ENCODE measurements at regions not wholly inside any gene's neighbourhood (a gene's known extent, or its start where the extent isn't known, plus 50 kb on each side); places are given as distances from the start of the nearest gene placed in this dataset.

DNA sequence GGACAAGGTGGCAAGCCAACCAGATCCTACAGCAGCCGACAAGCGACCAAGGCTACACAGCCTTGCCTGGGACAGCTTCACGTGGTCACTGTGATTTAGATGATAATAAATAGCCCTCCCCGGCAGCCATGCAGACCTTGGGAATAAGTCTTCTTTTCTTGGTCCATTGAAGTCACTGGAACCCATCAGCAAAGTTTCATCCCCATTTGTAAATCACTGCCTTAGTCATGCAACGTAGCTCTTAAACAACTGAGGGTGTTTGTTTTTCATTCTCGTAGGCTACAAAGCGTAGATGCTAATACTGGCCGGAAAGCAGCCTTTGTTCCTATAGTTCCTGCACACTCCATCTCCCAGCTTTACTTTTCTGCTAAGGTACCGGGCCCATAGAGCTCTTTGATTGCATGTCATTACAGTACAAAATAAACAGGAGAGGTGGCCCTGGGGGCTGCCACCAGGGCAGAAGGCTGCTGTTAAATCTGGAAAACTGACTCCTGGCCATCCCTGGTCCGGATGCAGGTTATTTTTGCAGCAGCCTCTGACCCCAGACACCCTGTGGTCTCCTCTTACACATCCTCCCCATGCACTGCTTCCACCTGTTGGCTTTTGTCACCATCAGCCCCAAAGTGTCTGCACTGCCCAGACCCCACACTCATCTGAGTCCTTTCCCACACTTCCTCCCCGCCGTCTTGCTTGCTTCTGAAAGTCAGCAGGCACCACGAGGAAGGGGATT lies 105.5 kb downstream of the TOMM20 start:
- TF ChIP-seq RAD21 (IDR thresholded peaks at IDR 0.05; ENCODE audit: low read depth) (no peak), EP300 (IDR thresholded peaks at IDR 0.05; ENCODE audit: borderline replicate concordance) (no peak), CEBPB (IDR thresholded peaks at IDR 0.05) (no peak), REST (IDR thresholded peaks at IDR 0.05; ENCODE audit: low read depth) (no peak)
